GM12865 (cell line): ENCODE measurements at regions not wholly inside any gene's neighbourhood (a gene's known extent, or its start where the extent isn't known, plus 50 kb on each side); places are given as distances from the start of the nearest gene placed in this dataset.

ENCODE experiments used
- DNase-seq: peaks from one replicate; pipeline ENCODE4 v3.0.0; 2010; ENCODE audit warnings: low read depth
- H3K4me3 ChIP-seq: 2 replicates; pipeline ENCODE4 v1.5.1; 2011; ENCODE audit warnings: mild to moderate bottlenecking, low read depth, low read length, control low read depth
- TF ChIP-seq, protein P1 (sequence below): IDR thresholded peaks from 2 replicates; pipeline ENCODE4 v1.5.1; 2011; ENCODE audit warnings: low read length, control low read depth, low read depth, inconsistent platforms; ENCODE audit not compliant: insufficient read depth; ENCODE audit errors: missing control alignments

DNA sequence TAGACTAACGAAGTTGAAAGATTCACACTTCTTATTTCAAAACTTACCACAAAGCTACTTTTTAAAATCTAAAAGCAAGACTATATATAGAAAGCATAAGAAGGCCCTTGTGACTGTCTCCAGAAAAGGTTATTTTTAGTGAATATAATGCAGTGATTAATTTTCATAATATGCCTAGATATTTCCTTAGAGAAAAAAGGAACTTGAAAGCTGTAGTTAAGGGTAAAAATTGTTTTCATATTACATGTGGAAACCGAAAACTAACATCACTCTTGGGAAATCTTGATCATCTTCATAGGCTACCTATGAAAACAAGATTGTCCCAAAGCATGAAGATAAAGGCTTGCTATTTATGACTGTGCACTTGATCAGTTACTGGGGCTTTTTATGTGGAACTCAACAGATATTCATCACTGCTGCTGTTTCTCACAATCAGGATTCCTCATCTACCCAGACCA, 223.2 kb downstream of the SH2D4B start:
- TF ChIP-seq, protein P1, sequence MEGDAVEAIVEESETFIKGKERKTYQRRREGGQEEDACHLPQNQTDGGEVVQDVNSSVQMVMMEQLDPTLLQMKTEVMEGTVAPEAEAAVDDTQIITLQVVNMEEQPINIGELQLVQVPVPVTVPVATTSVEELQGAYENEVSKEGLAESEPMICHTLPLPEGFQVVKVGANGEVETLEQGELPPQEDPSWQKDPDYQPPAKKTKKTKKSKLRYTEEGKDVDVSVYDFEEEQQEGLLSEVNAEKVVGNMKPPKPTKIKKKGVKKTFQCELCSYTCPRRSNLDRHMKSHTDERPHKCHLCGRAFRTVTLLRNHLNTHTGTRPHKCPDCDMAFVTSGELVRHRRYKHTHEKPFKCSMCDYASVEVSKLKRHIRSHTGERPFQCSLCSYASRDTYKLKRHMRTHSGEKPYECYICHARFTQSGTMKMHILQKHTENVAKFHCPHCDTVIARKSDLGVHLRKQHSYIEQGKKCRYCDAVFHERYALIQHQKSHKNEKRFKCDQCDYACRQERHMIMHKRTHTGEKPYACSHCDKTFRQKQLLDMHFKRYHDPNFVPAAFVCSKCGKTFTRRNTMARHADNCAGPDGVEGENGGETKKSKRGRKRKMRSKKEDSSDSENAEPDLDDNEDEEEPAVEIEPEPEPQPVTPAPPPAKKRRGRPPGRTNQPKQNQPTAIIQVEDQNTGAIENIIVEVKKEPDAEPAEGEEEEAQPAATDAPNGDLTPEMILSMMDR: no peak
- DNase-seq: peak; percentile 55
- H3K4me3 ChIP-seq: no peak overlapping the region

DNA sequence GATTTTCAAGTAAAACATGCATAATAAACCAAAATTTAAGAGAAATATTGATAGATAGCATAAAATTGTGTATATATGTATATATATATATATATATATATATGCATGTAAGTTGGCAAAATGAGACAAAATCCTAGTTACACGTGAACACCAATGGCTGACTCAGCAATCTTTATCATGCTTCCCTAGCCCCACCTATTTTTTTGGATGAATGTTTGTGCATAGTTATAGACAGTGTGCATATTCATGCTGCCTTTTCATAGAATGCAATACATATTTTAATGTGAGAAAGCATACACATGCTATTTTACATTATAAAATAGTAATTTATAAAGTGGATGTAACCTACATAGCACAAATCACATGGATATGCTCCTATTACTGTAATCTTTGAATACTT, 230.3 kb downstream of the SH2D4B start:
- no peak overlapping the region for H3K4me3 ChIP-seq
- DNase-seq: no peak
- TF ChIP-seq, protein P1: no peak

DNA sequence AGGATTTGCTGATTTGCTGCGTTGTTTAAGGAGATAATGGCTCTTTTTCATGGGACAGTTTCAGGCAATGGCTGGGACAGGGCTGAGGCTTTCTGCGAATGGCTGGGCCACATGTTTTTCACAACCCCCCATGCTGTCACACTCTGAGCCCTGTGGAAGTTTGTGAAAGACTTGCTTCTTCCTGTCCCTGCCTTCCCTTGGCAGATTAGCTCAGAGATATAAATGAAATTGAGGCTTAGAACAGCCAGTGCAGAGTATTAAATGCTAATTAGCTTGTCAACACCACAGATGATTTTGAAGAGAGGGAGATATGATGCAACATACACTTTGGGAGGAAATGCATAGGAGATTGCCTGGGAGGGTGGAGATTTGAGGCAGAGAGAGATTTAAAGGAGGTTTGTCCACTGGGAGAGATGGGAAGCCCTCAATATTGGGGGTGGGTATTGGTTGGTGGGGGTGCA, 232.0 kb downstream of the SH2D4B start:
- no peak for DNase-seq
- TF ChIP-seq, protein P1: no peak
- H3K4me3 ChIP-seq: no peak overlapping the region

DNA sequence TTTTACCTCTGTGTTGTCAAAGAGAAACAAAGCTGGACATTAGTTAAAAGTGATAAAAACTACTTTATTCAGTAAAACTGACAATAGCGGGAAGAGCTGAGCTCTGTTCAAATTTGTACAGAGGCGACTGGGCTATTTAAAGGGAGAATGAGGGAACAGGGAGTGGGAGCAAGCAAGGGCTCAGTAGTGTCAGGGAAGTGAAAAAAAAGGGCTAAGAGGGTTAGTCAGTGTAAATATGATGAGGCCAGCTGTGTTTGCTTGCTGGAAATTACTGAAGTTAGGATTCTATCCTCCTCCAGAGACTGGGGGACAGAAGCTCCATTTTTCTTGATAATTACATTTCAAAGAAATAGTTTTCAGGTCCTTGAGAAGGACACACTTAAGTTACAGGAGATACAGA, 232.5 kb downstream of the SH2D4B start:
- TF ChIP-seq, protein P1: no peak
- DNase-seq: no peak
- H3K4me3 ChIP-seq: no peak overlapping the region

DNA sequence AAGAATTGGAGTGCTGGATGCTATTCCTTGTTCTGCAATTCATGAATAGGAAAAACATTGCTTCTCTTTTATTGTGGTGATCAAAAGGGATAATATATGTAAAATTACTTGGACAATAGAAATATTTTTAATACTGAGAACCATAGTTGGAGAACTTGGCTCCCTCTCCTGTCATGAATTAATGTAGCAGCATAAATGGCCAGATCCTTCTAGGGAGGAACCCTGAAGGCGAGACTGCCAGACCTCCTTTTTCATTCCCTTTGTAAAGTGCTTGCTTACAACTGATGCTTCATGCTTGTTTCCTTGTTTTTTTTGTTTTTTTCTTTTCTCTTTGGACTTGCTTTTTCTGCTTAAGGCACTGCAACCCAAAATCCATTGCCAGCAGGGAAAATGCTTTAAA, 233.6 kb downstream of the SH2D4B start:
- no peak for DNase-seq

DNA sequence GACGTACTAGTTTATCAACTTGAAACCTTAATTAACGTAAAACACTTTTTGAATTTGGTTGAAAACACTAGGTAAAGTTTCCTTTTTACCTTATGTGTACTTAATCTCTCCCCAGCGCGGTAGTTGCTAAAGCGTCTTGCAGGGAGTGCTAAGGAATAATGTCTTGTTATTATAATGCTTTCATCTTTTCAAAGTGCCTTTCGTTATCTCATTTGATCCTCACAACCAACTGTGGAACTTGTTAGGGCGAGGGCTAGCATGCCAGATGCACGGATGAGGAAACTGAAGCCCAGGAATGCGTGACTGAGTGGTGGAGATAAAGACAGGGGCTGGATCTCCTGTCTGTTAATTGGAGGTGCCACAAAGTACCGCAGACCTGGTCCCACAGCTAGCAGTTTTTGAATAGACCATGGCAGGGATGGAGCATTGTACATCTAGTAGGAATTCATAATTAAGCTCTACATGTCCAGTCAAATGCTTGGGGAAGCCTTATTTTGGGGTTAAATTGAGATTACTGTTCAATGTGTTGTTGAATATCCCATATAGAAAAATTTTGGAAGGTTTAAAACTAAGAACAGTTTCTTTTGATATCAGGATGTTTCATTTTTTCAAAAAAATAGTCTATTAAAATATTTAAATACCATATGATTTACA, 234.3 kb downstream of the SH2D4B start:
- DNase-seq: no peak
- TF ChIP-seq, protein P1: no peak
- H3K4me3 ChIP-seq: no peak overlapping the region

More for the DNA sequence above, 233.6 kb downstream of the SH2D4B start:
- TF ChIP-seq, protein P1: no peak
- no peak overlapping the region for H3K4me3 ChIP-seq

DNA sequence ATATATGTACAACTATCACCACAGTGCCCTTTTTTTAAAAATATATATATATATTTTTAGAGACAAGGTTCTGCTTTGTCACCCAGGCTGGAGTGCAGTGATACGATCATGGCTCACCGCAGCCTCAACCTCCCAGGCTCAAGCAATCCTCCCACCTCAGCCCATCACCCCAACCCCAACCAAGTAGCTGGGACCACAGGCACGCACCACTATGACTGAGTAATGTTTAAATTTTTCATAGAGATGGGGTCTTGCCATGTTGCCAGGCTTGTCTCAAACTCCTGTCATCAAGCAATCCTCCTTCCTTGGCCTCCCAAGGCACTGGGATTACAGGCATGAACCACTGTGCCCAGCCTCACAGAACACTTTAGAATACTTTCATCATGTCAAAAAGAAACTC, 234.9 kb downstream of the SH2D4B start:
- TF ChIP-seq, protein P1: no peak
- H3K4me3 ChIP-seq: no peak overlapping the region
- no peak for DNase-seq
